ENCODE measurements at regions not wholly inside any gene's neighbourhood (a gene's known extent, or its start where the extent isn't known, plus 50 kb on each side); places are given as distances from the start of the nearest gene placed in this dataset.

GRCh38 chr9:14451949-14452348, 138.0 kb upstream of the NFIB start:
- no peaks in the 10 kb centered on the region for H3K9me3 Mint-ChIP-seq (ENCODE audit: unreplicated experiment)
- H3K27me3 Mint-ChIP-seq (ENCODE audit: insufficient read depth, unreplicated experiment), result peaks cover 53% of the 10 kb centered on the region
- no peak for DNase-seq (ENCODE audit: unreplicated experiment)
- H3K36me3 Mint-ChIP-seq (ENCODE audit: insufficient read depth, unreplicated experiment), result no peaks in the 10 kb centered on the region
- intact Hi-C loops (cut with micrococcal nuclease), result no loop called here
- ChIA-PET POLR2A (interaction anchor here (0.7 kb wide), 1 partner anchor 668 kb away, joined by 5 read pairs; no protein-coding TSS in a partner anchor), CTCF (interaction anchor here (1.0 kb wide), 2 partner anchors 9 to 23 kb away, joined by 3 to 4 read pairs; no protein-coding TSS in a partner anchor)
- TF ChIP-seq CTCF (IDR thresholded peaks at IDR 0.05; ENCODE audit: unreplicated experiment), result no peak
- no peaks in the 10 kb centered on the region for H3K4me1 Mint-ChIP-seq (ENCODE audit: insufficient read depth, unreplicated experiment)
- H3K27ac Mint-ChIP-seq (ENCODE audit: low read depth, unreplicated experiment), result no peak overlapping the region
- H3K4me3 Mint-ChIP-seq (ENCODE audit: unreplicated experiment), result no peak overlapping the region
- BruUV-seq (replicated peaks), result no TSS peak

GRCh38 chr9:14447103-14447502, 133.2 kb upstream of the NFIB start:
- intact Hi-C loops (cut with micrococcal nuclease), result no loop called here
- no peak for DNase-seq (ENCODE audit: unreplicated experiment)
- Mint-ChIP-seq H3K9me3 (ENCODE audit: unreplicated experiment) (no peaks in the 10 kb centered on the region), H3K4me3 (ENCODE audit: unreplicated experiment) (no peak overlapping the region), H3K27ac (ENCODE audit: low read depth, unreplicated experiment) (no peak overlapping the region), H3K36me3 (ENCODE audit: insufficient read depth, unreplicated experiment) (no peaks in the 10 kb centered on the region), H3K4me1 (ENCODE audit: insufficient read depth, unreplicated experiment) (no peaks in the 10 kb centered on the region), H3K27me3 (ENCODE audit: insufficient read depth, unreplicated experiment) (peaks cover 70% of the 10 kb centered on the region)
- POLR2A ChIA-PET, result interaction anchor here (0.7 kb wide), 1 partner anchor 32 kb away, joined by 4 read pairs; no protein-coding TSS in a partner anchor
- CTCF ChIA-PET, result no interaction called here
- TF ChIP-seq CTCF (IDR thresholded peaks at IDR 0.05; ENCODE audit: unreplicated experiment), result no peak
- no TSS peak for BruUV-seq (replicated peaks)

- no peaks in the 10 kb centered on the region for H3K4me1 Mint-ChIP-seq (ENCODE audit: insufficient read depth, unreplicated experiment)
- intact Hi-C loops (cut with micrococcal nuclease), result no loop called here
- no peak for DNase-seq (ENCODE audit: unreplicated experiment)
- no peak overlapping the region for H3K4me3 Mint-ChIP-seq (ENCODE audit: unreplicated experiment)
- no peak for TF ChIP-seq CTCF (IDR thresholded peaks at IDR 0.05; ENCODE audit: unreplicated experiment)
- H3K36me3 Mint-ChIP-seq (ENCODE audit: insufficient read depth, unreplicated experiment), result no peaks in the 10 kb centered on the region
- H3K9me3 Mint-ChIP-seq (ENCODE audit: unreplicated experiment), result no peaks in the 10 kb centered on the region
- no peak overlapping the region for H3K27ac Mint-ChIP-seq (ENCODE audit: low read depth, unreplicated experiment)
- no TSS peak for BruUV-seq (replicated peaks)
- H3K27me3 Mint-ChIP-seq (ENCODE audit: insufficient read depth, unreplicated experiment), result peaks cover 64% of the 10 kb centered on the region
- ChIA-PET POLR2A (no interaction called here), CTCF (interaction anchor here (0.5 to 0.6 kb wide), 2 partner anchors 18 to 1674 kb away, joined by 3 read pairs; no protein-coding TSS in a partner anchor)
These were observed 132.0 kb upstream of the NFIB start for GRCh38 chr9:14445946-14446345.

- no peaks in the 10 kb centered on the region for H3K9me3 Mint-ChIP-seq (ENCODE audit: unreplicated experiment)
- ChIA-PET POLR2A (no interaction called here), CTCF (interaction anchor here (0.7 to 2.4 kb wide), 7 partner anchors 9 to 1353 kb away, joined by 3 to 10 read pairs (median 4); no protein-coding TSS in a partner anchor)
- H3K4me1 Mint-ChIP-seq (ENCODE audit: insufficient read depth, unreplicated experiment), result peaks cover 2% of the 10 kb centered on the region
- no peak overlapping the region for H3K27ac Mint-ChIP-seq (ENCODE audit: low read depth, unreplicated experiment)
- no peaks in the 10 kb centered on the region for H3K36me3 Mint-ChIP-seq (ENCODE audit: insufficient read depth, unreplicated experiment)
- H3K4me3 Mint-ChIP-seq (ENCODE audit: unreplicated experiment), result no peak overlapping the region
- BruUV-seq (replicated peaks), result no TSS peak
- peaks cover 41% of the 10 kb centered on the region for H3K27me3 Mint-ChIP-seq (ENCODE audit: insufficient read depth, unreplicated experiment)
- intact Hi-C loops (cut with micrococcal nuclease), result no loop called here
- DNase-seq (ENCODE audit: unreplicated experiment), result no peak
- no peak for TF ChIP-seq CTCF (IDR thresholded peaks at IDR 0.05; ENCODE audit: unreplicated experiment)
These were observed 129.0 kb upstream of the NFIB start for GRCh38 chr9:14442956-14443355.

All from MCF 10A (cell line).